ENCODE measurements at regions not wholly inside any gene's neighbourhood (a gene's known extent, or its start where the extent isn't known, plus 50 kb on each side); places are given as distances from the start of the nearest gene placed in this dataset.
A peak's percentile ranks its signal among the peaks of the same experiment; 100 is the strongest.

DNA sequence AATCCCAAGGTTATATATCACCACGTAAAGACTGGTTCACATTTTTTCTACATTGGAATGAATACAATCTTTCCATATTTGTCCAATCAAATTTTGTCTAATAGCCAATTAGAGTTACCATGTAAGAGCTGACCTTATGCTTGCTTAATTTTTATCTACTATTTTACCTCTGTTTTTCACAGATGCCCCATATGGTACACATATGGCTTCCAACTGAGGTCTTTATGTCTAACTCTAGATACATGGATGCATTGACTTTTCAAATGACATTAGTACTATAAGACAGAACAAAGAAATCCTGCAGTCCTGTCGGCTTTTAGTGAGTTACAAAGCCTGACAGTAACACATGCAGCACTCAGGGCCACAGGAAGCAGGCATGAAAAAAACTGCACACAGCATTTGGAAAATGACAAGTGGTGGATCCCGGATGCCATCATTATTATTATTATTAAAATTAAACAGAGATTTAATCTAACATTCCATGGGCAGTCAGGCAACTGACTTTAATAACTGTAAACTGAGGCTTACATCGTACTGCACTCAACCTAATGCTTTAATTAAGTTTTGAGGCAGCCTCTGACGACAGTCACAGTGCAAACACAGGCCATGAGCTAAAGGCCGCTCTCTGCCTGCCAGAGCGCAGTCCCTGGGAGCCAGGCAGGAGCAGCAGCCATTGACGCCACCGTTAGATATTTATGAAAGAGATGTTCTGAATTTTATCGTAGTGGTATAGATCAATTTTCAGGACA lies 113.9 kb upstream of the TMCO5A start:
- Mint-ChIP-seq H3K27ac (no peak overlapping the region), H3K36me3 (ENCODE audit: low read depth) (no peaks in the 10 kb centered on the region), H3K27me3 (ENCODE audit: insufficient read depth) (no peaks in the 10 kb centered on the region; the same call in 1 of the 2 replicates), H3K4me3 (no peak overlapping the region), H3K9me3 (no peaks in the 10 kb centered on the region), H3K4me1 (ENCODE audit: low read depth) (peaks cover 33% of the 10 kb centered on the region)
- no peak for DNase-seq
- TF ChIP-seq, protein P1, sequence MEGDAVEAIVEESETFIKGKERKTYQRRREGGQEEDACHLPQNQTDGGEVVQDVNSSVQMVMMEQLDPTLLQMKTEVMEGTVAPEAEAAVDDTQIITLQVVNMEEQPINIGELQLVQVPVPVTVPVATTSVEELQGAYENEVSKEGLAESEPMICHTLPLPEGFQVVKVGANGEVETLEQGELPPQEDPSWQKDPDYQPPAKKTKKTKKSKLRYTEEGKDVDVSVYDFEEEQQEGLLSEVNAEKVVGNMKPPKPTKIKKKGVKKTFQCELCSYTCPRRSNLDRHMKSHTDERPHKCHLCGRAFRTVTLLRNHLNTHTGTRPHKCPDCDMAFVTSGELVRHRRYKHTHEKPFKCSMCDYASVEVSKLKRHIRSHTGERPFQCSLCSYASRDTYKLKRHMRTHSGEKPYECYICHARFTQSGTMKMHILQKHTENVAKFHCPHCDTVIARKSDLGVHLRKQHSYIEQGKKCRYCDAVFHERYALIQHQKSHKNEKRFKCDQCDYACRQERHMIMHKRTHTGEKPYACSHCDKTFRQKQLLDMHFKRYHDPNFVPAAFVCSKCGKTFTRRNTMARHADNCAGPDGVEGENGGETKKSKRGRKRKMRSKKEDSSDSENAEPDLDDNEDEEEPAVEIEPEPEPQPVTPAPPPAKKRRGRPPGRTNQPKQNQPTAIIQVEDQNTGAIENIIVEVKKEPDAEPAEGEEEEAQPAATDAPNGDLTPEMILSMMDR (IDR thresholded peaks at IDR 0.05) = no peak

DNA sequence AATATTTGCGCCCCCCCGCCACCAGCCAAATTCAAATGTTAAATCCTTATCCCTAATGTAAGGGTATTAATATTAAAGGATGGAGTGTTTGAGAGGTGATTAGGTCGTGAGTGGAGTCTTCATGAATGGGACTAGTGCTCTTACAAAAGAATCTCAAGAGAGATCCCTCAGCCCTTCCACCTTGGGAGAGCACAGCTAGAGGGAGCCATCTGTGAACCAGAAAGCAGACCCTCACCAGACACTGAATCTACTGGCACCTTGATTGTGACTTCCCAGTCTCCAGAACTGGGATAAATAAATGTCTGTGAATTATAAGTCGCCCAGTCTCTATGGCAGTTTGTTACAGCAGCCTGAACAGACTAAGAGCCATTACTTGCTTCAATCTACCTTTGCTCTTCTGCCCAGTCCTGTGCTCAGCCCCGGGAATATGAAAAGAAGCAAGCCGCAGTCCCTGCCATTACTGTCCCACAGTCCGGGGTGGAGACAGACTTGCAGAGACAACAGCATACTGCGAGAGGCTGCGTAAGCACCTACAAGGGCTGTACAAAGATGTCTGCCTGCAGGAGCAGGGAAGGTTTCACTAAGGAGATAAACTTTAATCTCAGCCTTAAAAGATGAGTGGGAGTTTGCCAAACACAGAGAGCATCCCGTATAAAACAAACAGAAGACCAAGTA lies 110.7 kb upstream of the TMCO5A start:
- TF ChIP-seq, protein P1 (IDR thresholded peaks at IDR 0.05) = no peak
- H3K4me3 Mint-ChIP-seq = no peak overlapping the region
- no peak for DNase-seq
- H3K36me3 Mint-ChIP-seq (ENCODE audit: low read depth) = no peaks in the 10 kb centered on the region
- peaks cover 50% of the 10 kb centered on the region for H3K4me1 Mint-ChIP-seq (ENCODE audit: low read depth)
- H3K27me3 Mint-ChIP-seq (ENCODE audit: insufficient read depth) = no peaks in the 10 kb centered on the region; the same call in 1 of the 2 replicates
- peak overlapping the region; percentile 43; the same call in 1 of the 2 replicates for H3K27ac Mint-ChIP-seq
- no peaks in the 10 kb centered on the region for H3K9me3 Mint-ChIP-seq

DNA sequence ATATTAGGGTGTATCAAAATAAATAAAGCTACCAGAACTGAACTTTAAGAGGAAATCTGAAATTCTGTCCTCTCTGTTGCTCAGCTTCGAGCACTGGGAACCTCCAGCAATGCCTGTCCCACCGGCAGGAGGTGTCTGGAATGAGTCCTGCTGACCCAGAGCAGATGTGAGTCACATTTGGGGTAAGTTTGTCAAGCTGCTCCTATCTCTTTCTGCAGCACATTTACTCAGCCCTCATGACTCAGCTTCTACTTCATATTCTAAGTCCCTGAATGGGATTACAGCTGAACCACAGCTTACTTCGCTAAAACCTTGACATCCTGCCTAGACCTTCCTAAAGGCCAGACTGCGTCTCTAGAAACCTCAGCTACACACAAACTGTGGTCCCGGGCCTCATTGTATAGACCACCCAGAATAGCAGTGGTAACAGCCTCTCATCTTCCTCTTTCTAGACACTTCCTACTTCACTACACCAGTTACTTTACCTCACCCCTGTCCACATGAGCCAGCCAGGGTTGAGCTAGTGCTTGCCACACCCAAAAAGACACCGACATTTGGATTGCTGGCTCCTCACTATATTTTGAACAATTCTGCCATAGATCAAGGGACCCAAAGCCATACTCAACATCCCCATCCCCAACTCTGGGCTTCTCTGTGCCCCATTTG lies 109.6 kb upstream of the TMCO5A start:
- Mint-ChIP-seq H3K4me1 (ENCODE audit: low read depth) (peaks cover 40% of the 10 kb centered on the region), H3K9me3 (no peaks in the 10 kb centered on the region), H3K27me3 (ENCODE audit: insufficient read depth) (no peaks in the 10 kb centered on the region; the same call in 1 of the 2 replicates), H3K27ac (peak overlapping the region; percentile 89), H3K36me3 (ENCODE audit: low read depth) (no peaks in the 10 kb centered on the region), H3K4me3 (peak overlapping the region; percentile 42)
- TF ChIP-seq, protein P1 (IDR thresholded peaks at IDR 0.05) = peak; percentile 73
- peak; percentile 96 for DNase-seq

DNA sequence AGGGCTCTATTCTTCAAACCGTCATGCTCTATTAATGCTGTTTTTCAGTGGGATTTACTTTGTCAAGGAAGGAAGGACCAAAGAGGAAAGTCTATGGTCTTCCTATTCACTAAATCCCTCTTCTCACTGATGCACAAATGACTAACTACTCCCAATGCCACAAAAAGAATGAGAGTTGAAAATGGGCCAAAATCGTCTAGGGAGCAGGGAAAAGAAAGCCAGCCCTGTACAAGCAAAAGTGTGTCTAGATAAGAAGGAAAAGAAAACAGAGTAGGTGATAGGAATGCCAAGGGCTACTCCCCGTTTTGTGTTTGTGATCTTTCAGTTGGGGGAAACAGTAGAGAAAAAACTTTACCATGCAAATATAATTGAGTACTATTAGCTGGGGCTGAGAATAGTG lies 97.2 kb upstream of the TMCO5A start:
- Mint-ChIP-seq H3K27me3 (ENCODE audit: insufficient read depth) (no peaks in the 10 kb centered on the region), H3K27ac (no peak overlapping the region), H3K4me3 (no peak overlapping the region), H3K9me3 (peaks cover 11% of the 10 kb centered on the region; the same call in 1 of the 2 replicates), H3K36me3 (ENCODE audit: low read depth) (peaks cover 11% of the 10 kb centered on the region), H3K4me1 (ENCODE audit: low read depth) (peaks cover 16% of the 10 kb centered on the region)
- TF ChIP-seq, protein P1 (IDR thresholded peaks at IDR 0.05) = no peak
- peak; percentile 38 for DNase-seq

DNA sequence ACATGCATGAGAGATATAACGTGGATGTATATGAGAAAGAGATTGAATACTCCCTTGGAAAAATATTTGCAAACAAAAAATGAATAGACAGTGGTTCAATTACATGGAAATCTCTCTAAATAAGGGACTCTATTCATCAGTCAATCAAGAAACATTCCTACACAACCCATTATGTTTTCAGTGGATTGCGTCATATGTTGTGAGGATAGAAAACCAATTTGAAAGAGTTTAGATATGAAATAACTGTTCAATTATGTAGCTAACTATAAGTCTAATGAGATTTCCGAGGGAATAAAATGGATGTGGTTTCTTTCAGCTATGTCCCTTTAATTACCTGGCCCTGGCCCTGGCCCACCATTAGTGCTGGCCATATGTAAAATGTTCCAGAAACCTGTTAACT lies 86.7 kb upstream of the TMCO5A start:
- Mint-ChIP-seq H3K4me3 (no peak overlapping the region), H3K36me3 (ENCODE audit: low read depth) (no peaks in the 10 kb centered on the region), H3K27ac (no peak overlapping the region), H3K27me3 (ENCODE audit: insufficient read depth) (no peaks in the 10 kb centered on the region; the same call in 1 of the 2 replicates), H3K9me3 (no peaks in the 10 kb centered on the region), H3K4me1 (ENCODE audit: low read depth) (0 out of 2 replicates have a peak, but pooled peaks cover 8% of the 10 kb centered on the region)
- TF ChIP-seq, protein P1 (IDR thresholded peaks at IDR 0.05) = no peak
- DNase-seq = no peak

Measured in HFFc6 (cell line).